HepG2 (cell line): ENCODE measurements at regions not wholly inside any gene's neighbourhood (a gene's known extent, or its start where the extent isn't known, plus 50 kb on each side); places are given as distances from the start of the nearest gene placed in this dataset.

Experiments used
- ATAC-seq: fragments of 200-7000 bp; cut with Tn5 transposase; 3 replicates; pipeline ENCODE4 v1.9.1; 2020; ENCODE audit warnings: mild to moderate bottlenecking, moderate library complexity
- BruUV-seq: library from RNA; stranded (reverse); fragments of 400-500 nt; replicated peaks from 2 replicates; lab custom pipeline; 2021; lab: Mats Ljungman, UMichigan
- CTCF ChIA-PET: fragments of 300-600 bp; formaldehyde crosslinking; extraction: SDS; loops from one replicate; lab custom pipeline; 2021; ENCODE audit warnings: low total read pairs, inconsistent platforms, low intra/inter-chr PET ratio; lab: Yijun Ruan, JAX
- POLR2A ChIA-PET: fragments of 350-600 bp; sonication (Branson Sonifier 250); formaldehyde crosslinking; loops from one replicate; lab custom pipeline; 2020; ENCODE audit warnings: antibody characterized with exemption, inconsistent platforms; lab: Yijun Ruan, JAX
- DNase-seq: peaks from one replicate; pipeline ENCODE4 v3.0.0-alpha.2; 2015; ENCODE audit warnings: low spot score
- FAIRE-seq: peaks from 3 replicates; lab custom pipeline; 2011; peaks lifted over from hg19 to GRCh38; lab: Jason Lieb, UNC
- H2AFZ ChIP-seq: one replicate; pipeline ENCODE4 v1.6.1; 2011; ENCODE audit warnings: low read length, inconsistent platforms
- H3K27ac ChIP-seq: fragments of 300-600 bp; 3 replicates; pipeline ENCODE4 v1.8.0; 2011; ENCODE audit warnings: mixed run types, mild to moderate bottlenecking, mixed read lengths, low read length, inconsistent platforms; ENCODE audit not compliant: insufficient read depth; ENCODE audit errors: extremely low read length
- H3K27me3 ChIP-seq, 2 experiments: fragments of 200-600 bp in 1 of 2; 2 replicates in 1 of 2; 3 replicates in 1 of 2; pipeline versions ENCODE4 v1.6.0 to v1.8.0; 2011; ENCODE audit warnings: low read length in 2 of 2, mild to moderate bottlenecking in 2 of 2, moderate library complexity in 2 of 2, inconsistent platforms in 1 of 2; ENCODE audit not compliant: insufficient read depth in 2 of 2, control insufficient read depth in 1 of 2
- H3K36me3 ChIP-seq, 2 experiments: fragments of 200-600 bp in 1 of 2; replicated peaks in 1 of 2; 2 replicates in 1 of 2; 3 replicates in 1 of 2; pipeline versions ENCODE4 v1.5.1 to v1.8.0; 2011; ENCODE audit warnings: low read length in 2 of 2, inconsistent platforms in 1 of 2; ENCODE audit not compliant: insufficient read depth in 2 of 2, control insufficient read depth in 1 of 2
- H3K4me1 ChIP-seq: 2 replicates; pipeline ENCODE4 v1.5.1; 2012; ENCODE audit warnings: low read length, inconsistent platforms; ENCODE audit not compliant: insufficient read depth
- H3K4me2 ChIP-seq: 2 replicates; pipeline ENCODE4 v1.6.0; 2011; ENCODE audit warnings: low read depth, low read length, inconsistent platforms
- H3K4me3 ChIP-seq, 3 experiments: fragments of 200-600 bp in 1 of 3; sonication (generic), shearing (Covaris generic) in 1 of 3; replicated peaks in 1 of 3; 2 replicates each; pipeline ENCODE4 v1.5.1; 2011 to 2016; ENCODE audit warnings: low read length in 3 of 3, inconsistent platforms in 2 of 3, low read depth in 2 of 3, mild to moderate bottlenecking in 2 of 3, control low read depth in 1 of 3, mixed read lengths in 1 of 3; ENCODE audit not compliant: insufficient read depth in 1 of 3
- H3K79me2 ChIP-seq: one replicate; pipeline ENCODE4 v1.6.1; 2011; ENCODE audit warnings: low read length, inconsistent platforms; ENCODE audit not compliant: insufficient read depth
- H3K9ac ChIP-seq: 2 replicates; pipeline ENCODE4 v1.6.0; 2011; ENCODE audit warnings: mild to moderate bottlenecking, low read depth, low read length, inconsistent platforms; ENCODE audit not compliant: insufficient read depth
- H3K9me3 ChIP-seq: 2 replicates; pipeline ENCODE4 v1.5.1; 2012; ENCODE audit warnings: mild to moderate bottlenecking, low read length
- H4K20me1 ChIP-seq: 2 replicates; pipeline ENCODE4 v1.6.0; 2011; ENCODE audit warnings: inconsistent platforms, mild to moderate bottlenecking, low read length, moderate library complexity; ENCODE audit not compliant: insufficient read depth
- EHMT2 ChIP-seq: fragments of 200-600 bp; sonication (generic); IDR thresholded peaks from 2 replicates; pipeline ENCODE4 v1.7.0; 2017; ENCODE audit warnings: antibody characterized with exemption, low read depth, low read length, borderline replicate concordance
- FLYWCH1 ChIP-seq: sonication (generic); formaldehyde crosslinking; IDR thresholded peaks from 2 replicates; pipeline ENCODE4 v1.8.1; 2023; ENCODE audit warnings: mild to moderate bottlenecking, missing genetic modification reagents
- KDM1A ChIP-seq: IDR thresholded peaks from 2 replicates; pipeline ENCODE4 v1.6.1; 2016; ENCODE audit warnings: missing compliant biosample characterization
- NR3C1 ChIP-seq: sonication (generic); formaldehyde crosslinking; IDR thresholded peaks from 2 replicates; pipeline ENCODE4 v1.4.0; 2020; ENCODE audit warnings: missing genetic modification reagents
- PCBP2 ChIP-seq: fragments of 200-400 bp; formaldehyde crosslinking; optimal IDR thresholded peaks from 2 replicates; pipeline ENCODE3; 2018; ENCODE audit warnings: low read length, low read depth; ENCODE audit not compliant: poor library complexity, severe bottlenecking
- ZKSCAN5 ChIP-seq: sonication (generic); formaldehyde crosslinking; IDR thresholded peaks from 2 replicates; pipeline ENCODE4 v1.5.1; 2020; ENCODE audit warnings: mild to moderate bottlenecking, missing genetic modification reagents
- ZNF878 ChIP-seq: sonication (generic); formaldehyde crosslinking; IDR thresholded peaks from 2 replicates; pipeline ENCODE4 v1.8.1; 2023; ENCODE audit warnings: mild to moderate bottlenecking, missing genetic modification reagents, moderate library complexity
- WGBS: methylation state at CpG from one replicate; pipeline ENCODE4 v1.1.6; 2017; ENCODE audit warnings: low lambda C conversion rate; 5-methylcytosine and 5-hydroxymethylcytosine counted together
- in situ Hi-C: cut with HindIII; loops from 2 replicates; pipeline ENCODE4 v1.10.0; 2017; ENCODE audit warnings: low pct_unique_long_range_greater_than_20kb; ENCODE audit not compliant: extremely low pct_ligation_motif_present
- intact Hi-C: fragments of 100-400 bp; cut with micrococcal nuclease; formaldehyde crosslinking; loops from one replicate; pipeline ENCODE4 v1.10.0; 2022; ENCODE audit not compliant: unreplicated experiment
- TF ChIP-seq, protein P1 (sequence below): IDR thresholded peaks from 2 replicates; pipeline ENCODE4 v1.6.1; 2016; ENCODE audit warnings: missing compliant biosample characterization, missing genetic modification reagents, borderline replicate concordance
- TF ChIP-seq, protein P2 (sequence below): IDR thresholded peaks from 2 replicates; pipeline ENCODE4 v1.6.1; 2016; ENCODE audit warnings: low read depth, missing genetic modification reagents, missing compliant biosample characterization
- TF ChIP-seq, protein P3 (sequence below): sonication (generic); formaldehyde crosslinking; IDR thresholded peaks from 2 replicates; pipeline ENCODE4 v1.8.1; 2023; ENCODE audit warnings: missing genetic modification reagents, inconsistent platforms, borderline replicate concordance

DNA sequence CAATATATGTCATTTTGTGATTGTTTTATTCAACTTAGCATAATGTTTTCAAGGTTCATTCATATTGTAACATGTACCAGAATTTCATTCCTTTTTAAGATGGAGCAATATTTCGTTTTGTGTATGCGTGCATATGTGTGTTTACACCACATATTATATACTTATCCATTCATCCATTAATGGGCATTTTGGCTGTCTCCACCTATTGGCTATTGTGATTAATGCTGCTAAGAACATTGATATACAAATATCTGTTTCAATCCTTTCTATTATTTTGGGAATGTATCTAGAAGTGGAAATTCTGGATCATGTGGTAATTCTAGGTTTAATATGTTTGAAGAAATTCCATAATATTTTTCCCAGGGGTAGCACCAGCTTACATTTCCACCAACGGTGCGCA lies 403.9 kb upstream of the LMCD1 start:
- Histone ChIP-seq H3K4me1 (no peaks in the 10 kb centered on the region), H3K9ac (no peak overlapping the region), H3K4me3 (no peak overlapping the region), H3K9me3 (no peaks in the 10 kb centered on the region), H3K36me3 (no peaks in the 10 kb centered on the region), H3K27me3 (no peaks in the 10 kb centered on the region; a peak in 1 of 5 replicates), H3K4me2 (no peak overlapping the region), H3K27ac (no peak overlapping the region), H2AFZ (no peak overlapping the region), H3K79me2 (no peaks in the 10 kb centered on the region), H4K20me1 (no peaks in the 10 kb centered on the region)
- in situ Hi-C loops (no loop called here), intact Hi-C loops (no loop called here)
- FAIRE-seq: no peak
- ATAC-seq: no peak
- POLR2A ChIA-PET: no interaction called here
- no peak for TF ChIP-seq KDM1A (CRISPR knock-in tag)
- TF ChIP-seq ZKSCAN5 (CRISPR knock-in tag): no peak
- TF ChIP-seq, protein P1, sequence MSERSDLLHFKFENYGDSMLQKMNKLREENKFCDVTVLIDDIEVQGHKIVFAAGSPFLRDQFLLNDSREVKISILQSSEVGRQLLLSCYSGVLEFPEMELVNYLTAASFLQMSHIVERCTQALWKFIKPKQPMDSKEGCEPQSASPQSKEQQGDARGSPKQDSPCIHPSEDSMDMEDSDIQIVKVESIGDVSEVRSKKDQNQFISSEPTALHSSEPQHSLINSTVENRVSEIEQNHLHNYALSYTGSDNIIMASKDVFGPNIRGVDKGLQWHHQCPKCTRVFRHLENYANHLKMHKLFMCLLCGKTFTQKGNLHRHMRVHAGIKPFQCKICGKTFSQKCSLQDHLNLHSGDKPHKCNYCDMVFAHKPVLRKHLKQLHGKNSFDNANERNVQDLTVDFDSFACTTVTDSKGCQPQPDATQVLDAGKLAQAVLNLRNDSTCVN (CRISPR knock-in tag): no peak
- TF ChIP-seq FLYWCH1 (CRISPR knock-in tag): no peak
- no peak for TF ChIP-seq ZNF878 (CRISPR knock-in tag)
- TF ChIP-seq NR3C1: no peak
- TF ChIP-seq, protein P2, sequence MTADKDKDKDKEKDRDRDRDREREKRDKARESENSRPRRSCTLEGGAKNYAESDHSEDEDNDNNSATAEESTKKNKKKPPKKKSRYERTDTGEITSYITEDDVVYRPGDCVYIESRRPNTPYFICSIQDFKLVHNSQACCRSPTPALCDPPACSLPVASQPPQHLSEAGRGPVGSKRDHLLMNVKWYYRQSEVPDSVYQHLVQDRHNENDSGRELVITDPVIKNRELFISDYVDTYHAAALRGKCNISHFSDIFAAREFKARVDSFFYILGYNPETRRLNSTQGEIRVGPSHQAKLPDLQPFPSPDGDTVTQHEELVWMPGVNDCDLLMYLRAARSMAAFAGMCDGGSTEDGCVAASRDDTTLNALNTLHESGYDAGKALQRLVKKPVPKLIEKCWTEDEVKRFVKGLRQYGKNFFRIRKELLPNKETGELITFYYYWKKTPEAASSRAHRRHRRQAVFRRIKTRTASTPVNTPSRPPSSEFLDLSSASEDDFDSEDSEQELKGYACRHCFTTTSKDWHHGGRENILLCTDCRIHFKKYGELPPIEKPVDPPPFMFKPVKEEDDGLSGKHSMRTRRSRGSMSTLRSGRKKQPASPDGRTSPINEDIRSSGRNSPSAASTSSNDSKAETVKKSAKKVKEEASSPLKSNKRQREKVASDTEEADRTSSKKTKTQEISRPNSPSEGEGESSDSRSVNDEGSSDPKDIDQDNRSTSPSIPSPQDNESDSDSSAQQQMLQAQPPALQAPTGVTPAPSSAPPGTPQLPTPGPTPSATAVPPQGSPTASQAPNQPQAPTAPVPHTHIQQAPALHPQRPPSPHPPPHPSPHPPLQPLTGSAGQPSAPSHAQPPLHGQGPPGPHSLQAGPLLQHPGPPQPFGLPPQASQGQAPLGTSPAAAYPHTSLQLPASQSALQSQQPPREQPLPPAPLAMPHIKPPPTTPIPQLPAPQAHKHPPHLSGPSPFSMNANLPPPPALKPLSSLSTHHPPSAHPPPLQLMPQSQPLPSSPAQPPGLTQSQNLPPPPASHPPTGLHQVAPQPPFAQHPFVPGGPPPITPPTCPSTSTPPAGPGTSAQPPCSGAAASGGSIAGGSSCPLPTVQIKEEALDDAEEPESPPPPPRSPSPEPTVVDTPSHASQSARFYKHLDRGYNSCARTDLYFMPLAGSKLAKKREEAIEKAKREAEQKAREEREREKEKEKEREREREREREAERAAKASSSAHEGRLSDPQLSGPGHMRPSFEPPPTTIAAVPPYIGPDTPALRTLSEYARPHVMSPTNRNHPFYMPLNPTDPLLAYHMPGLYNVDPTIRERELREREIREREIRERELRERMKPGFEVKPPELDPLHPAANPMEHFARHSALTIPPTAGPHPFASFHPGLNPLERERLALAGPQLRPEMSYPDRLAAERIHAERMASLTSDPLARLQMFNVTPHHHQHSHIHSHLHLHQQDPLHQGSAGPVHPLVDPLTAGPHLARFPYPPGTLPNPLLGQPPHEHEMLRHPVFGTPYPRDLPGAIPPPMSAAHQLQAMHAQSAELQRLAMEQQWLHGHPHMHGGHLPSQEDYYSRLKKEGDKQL (CRISPR knock-in tag): no peak
- TF ChIP-seq, protein P3, sequence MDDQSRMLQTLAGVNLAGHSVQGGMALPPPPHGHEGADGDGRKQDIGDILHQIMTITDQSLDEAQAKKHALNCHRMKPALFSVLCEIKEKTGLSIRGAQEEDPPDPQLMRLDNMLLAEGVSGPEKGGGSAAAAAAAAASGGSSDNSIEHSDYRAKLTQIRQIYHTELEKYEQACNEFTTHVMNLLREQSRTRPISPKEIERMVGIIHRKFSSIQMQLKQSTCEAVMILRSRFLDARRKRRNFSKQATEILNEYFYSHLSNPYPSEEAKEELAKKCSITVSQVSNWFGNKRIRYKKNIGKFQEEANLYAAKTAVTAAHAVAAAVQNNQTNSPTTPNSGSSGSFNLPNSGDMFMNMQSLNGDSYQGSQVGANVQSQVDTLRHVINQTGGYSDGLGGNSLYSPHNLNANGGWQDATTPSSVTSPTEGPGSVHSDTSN (CRISPR knock-in tag): no peak
- TF ChIP-seq PCBP2: no peak
- no peak for TF ChIP-seq EHMT2
- CTCF ChIA-PET: no interaction called here
- no TSS peak for BruUV-seq
- WGBS: 53% methylated on average over 4 of the region's 4 CpGs
- no peak for DNase-seq
